Astrocyte of the spinal cord (primary cell): ENCODE measurements at regions not wholly inside any gene's neighbourhood (a gene's known extent, or its start where the extent isn't known, plus 50 kb on each side); places are given as distances from the start of the nearest gene placed in this dataset.

Experiments
- DNase-seq: peaks from one replicate; pipeline ENCODE4 v3.0.0; 2011; ENCODE audit warnings: low read depth, low spot score
- H3K4me3 ChIP-seq: 2 replicates; pipeline ENCODE4 v1.5.1; 2011; ENCODE audit warnings: low read depth, mild to moderate bottlenecking, low read length, moderate library complexity
- CTCF ChIP-seq: IDR thresholded peaks from 2 replicates; pipeline ENCODE4 v1.5.1; 2012; ENCODE audit warnings: low read depth, mild to moderate bottlenecking, low read length, inconsistent platforms
- in situ Hi-C: cut with HindIII; loops from 2 replicates; pipeline ENCODE4 v1.10.0; 2017; ENCODE audit warnings: low sequenced_read_pairs

GRCh38 chr10:4024027-4024426 lies 239.0 kb upstream of the KLF6 start:
- TF ChIP-seq CTCF: no peak
- in situ Hi-C loops: no loop called here
- no peak overlapping the region for H3K4me3 ChIP-seq
- DNase-seq: peak; percentile 49

- no peak for TF ChIP-seq CTCF
- in situ Hi-C loops: no loop called here
- no peak for DNase-seq
- no peak overlapping the region for H3K4me3 ChIP-seq
Measured at GRCh38 chr10:4022473-4022872, 237.5 kb upstream of the KLF6 start.

- DNase-seq: no peak
- in situ Hi-C loops: no loop called here
- no peak overlapping the region for H3K4me3 ChIP-seq
- TF ChIP-seq CTCF: no peak
Measured at GRCh38 chr10:4020631-4021030, 235.6 kb upstream of the KLF6 start.

- in situ Hi-C loops: no loop called here
- H3K4me3 ChIP-seq: no peak overlapping the region
- DNase-seq: no peak
- TF ChIP-seq CTCF: no peak
Measured at GRCh38 chr10:4018054-4018511, 233.1 kb upstream of the KLF6 start.

- no peak overlapping the region for H3K4me3 ChIP-seq
- in situ Hi-C loops: no loop called here
- no peak for DNase-seq
- no peak for TF ChIP-seq CTCF
Measured at GRCh38 chr10:4017336-4017735, 232.3 kb upstream of the KLF6 start.

- H3K4me3 ChIP-seq: no peak overlapping the region
- DNase-seq: no peak
- no peak for TF ChIP-seq CTCF
- in situ Hi-C loops: no loop called here
Measured at GRCh38 chr10:4016214-4016740, 231.3 kb upstream of the KLF6 start.
